H9 (cell line): ENCODE measurements at regions not wholly inside any gene's neighbourhood (a gene's known extent, or its start where the extent isn't known, plus 50 kb on each side); places are given as distances from the start of the nearest gene placed in this dataset.

Source experiments
- DNase-seq: peaks from one replicate; pipeline ENCODE4 v3.0.0-alpha.2; 2017
- H2AFZ ChIP-seq: one replicate; pipeline ENCODE4 v1.6.1; 2013; ENCODE audit warnings: mild to moderate bottlenecking, low read length, control low read depth, moderate library complexity
- H2AK5ac ChIP-seq: 2 replicates; pipeline ENCODE4 v1.6.1; 2013; ENCODE audit warnings: low read length, control low read depth, mixed read lengths; ENCODE audit not compliant: insufficient read length
- H2BK120ac ChIP-seq: one replicate; pipeline ENCODE4 v1.6.1; 2013; ENCODE audit warnings: low read depth, mild to moderate bottlenecking, low read length, control low read depth, inconsistent platforms; ENCODE audit not compliant: poor library complexity, severe bottlenecking
- H2BK12ac ChIP-seq: 2 replicates; pipeline ENCODE4 v1.6.1; 2013; ENCODE audit warnings: low read length, control low read depth, mixed read lengths, low read depth; ENCODE audit not compliant: insufficient read length
- H2BK15ac ChIP-seq: 2 replicates; pipeline ENCODE4 v1.6.1; 2013; ENCODE audit warnings: low read depth, low read length, control low read depth
- H2BK20ac ChIP-seq: one replicate; pipeline ENCODE4 v1.6.1; 2013; ENCODE audit warnings: low read depth, mild to moderate bottlenecking, low read length, control low read depth, inconsistent platforms; ENCODE audit not compliant: poor library complexity, severe bottlenecking
- H2BK5ac ChIP-seq: 2 replicates; pipeline ENCODE4 v1.6.1; 2013; ENCODE audit warnings: low read length, control low read depth, mixed read lengths; ENCODE audit not compliant: insufficient read length
- H3K14ac ChIP-seq: 2 replicates; pipeline ENCODE4 v1.6.1; 2013; ENCODE audit warnings: low read length, control low read depth; ENCODE audit not compliant: insufficient read depth
- H3K18ac ChIP-seq: 2 replicates; pipeline ENCODE4 v1.6.1; 2013; ENCODE audit warnings: low read depth, mild to moderate bottlenecking, mixed read lengths, low read length, control low read depth; ENCODE audit not compliant: insufficient read length
- H3K23ac ChIP-seq: 2 replicates; pipeline ENCODE4 v1.6.1; 2013; ENCODE audit warnings: low read length, control low read depth, mixed read lengths, low read depth; ENCODE audit not compliant: insufficient read length
- H3K23me2 ChIP-seq: 2 replicates; pipeline ENCODE4 v1.6.1; 2013; ENCODE audit warnings: low read depth, mild to moderate bottlenecking, mixed read lengths, low read length, control low read depth; ENCODE audit not compliant: insufficient read length, poor library complexity, severe bottlenecking
- H3K27ac ChIP-seq: 2 replicates; pipeline ENCODE4 v1.5.1; 2013; ENCODE audit warnings: low read length, control low read depth, mixed read lengths, low read depth; ENCODE audit not compliant: insufficient read length
- H3K27me3 ChIP-seq: 2 replicates; pipeline ENCODE4 v1.6.1; 2013; ENCODE audit warnings: low read length, control low read depth, inconsistent platforms; ENCODE audit not compliant: insufficient read depth
- H3K4ac ChIP-seq: 2 replicates; pipeline ENCODE4 v1.6.1; 2013; ENCODE audit warnings: low read depth, mild to moderate bottlenecking, control low read depth, inconsistent platforms, low read length, moderate library complexity
- H3K4me1 ChIP-seq: 2 replicates; pipeline ENCODE4 v1.6.1; 2013; ENCODE audit warnings: low read length, control low read depth, inconsistent platforms; ENCODE audit not compliant: insufficient read depth
- H3K4me2 ChIP-seq: 2 replicates; pipeline ENCODE4 v1.6.1; 2013; ENCODE audit warnings: low read length, control low read depth, mixed read lengths; ENCODE audit not compliant: insufficient read length, insufficient read depth
- H3K56ac ChIP-seq: 2 replicates; pipeline ENCODE4 v1.6.1; 2013; ENCODE audit warnings: low read depth, mild to moderate bottlenecking, mixed read lengths, low read length, control low read depth; ENCODE audit not compliant: insufficient read length
- H3K79me1 ChIP-seq: 2 replicates; pipeline ENCODE4 v1.6.1; 2013; ENCODE audit warnings: low read depth, mild to moderate bottlenecking, moderate library complexity, low read length, control low read depth, inconsistent platforms; ENCODE audit not compliant: insufficient read depth, poor library complexity, severe bottlenecking
- H3K79me2 ChIP-seq: 2 replicates; pipeline ENCODE4 v1.6.1; 2013; ENCODE audit warnings: low read length, control low read depth, inconsistent platforms; ENCODE audit not compliant: insufficient read depth
- H3K9ac ChIP-seq: 2 replicates; pipeline ENCODE4 v1.6.1; 2013; ENCODE audit warnings: low read length, control low read depth, mixed read lengths; ENCODE audit not compliant: insufficient read length; ENCODE audit errors: extremely low read depth
- H3K9me3 ChIP-seq: one replicate; pipeline ENCODE4 v1.6.1; 2013; ENCODE audit warnings: low read depth, low read length, inconsistent platforms; ENCODE audit not compliant: control insufficient read depth
- H3T11ph ChIP-seq: one replicate; pipeline ENCODE4 v1.6.1; 2013; ENCODE audit warnings: mild to moderate bottlenecking, low read length, control low read depth, inconsistent platforms
- H4K20me1 ChIP-seq: one replicate; pipeline ENCODE4 v1.6.1; 2013; ENCODE audit not compliant: control insufficient read depth, insufficient read length, insufficient read depth
- H4K5ac ChIP-seq: 2 replicates; pipeline ENCODE4 v1.6.1; 2013; ENCODE audit warnings: low read depth, mild to moderate bottlenecking, mixed read lengths, low read length, control low read depth; ENCODE audit not compliant: insufficient read length
- H4K8ac ChIP-seq: replicated peaks from 2 replicates; pipeline ENCODE4 v1.6.1; 2013; ENCODE audit warnings: low read length, control low read depth, mixed read lengths, low read depth; ENCODE audit not compliant: insufficient read length
- H4K91ac ChIP-seq: 2 replicates; pipeline ENCODE4 v1.6.1; 2013; ENCODE audit warnings: low read depth, mild to moderate bottlenecking, moderate library complexity, mixed read lengths, low read length, control low read depth; ENCODE audit not compliant: insufficient read length
- H3K27ac Mint-ChIP-seq, 3 experiments: 2 replicates in 2 of 3; 3 replicates in 1 of 3; pipeline ENCODE4 v1.8.0; 2020 to 2021; ENCODE audit warnings: mixed read lengths in 3 of 3, mild to moderate bottlenecking in 1 of 3, moderate library complexity in 1 of 3
- H3K27me3 Mint-ChIP-seq: 2 replicates; pipeline ENCODE4 v1.8.0; 2021; ENCODE audit warnings: low read depth, mild to moderate bottlenecking, moderate library complexity, mixed read lengths
- H3K36me3 Mint-ChIP-seq, 3 experiments: 2 replicates in 2 of 3; 3 replicates in 1 of 3; pipeline ENCODE4 v1.8.0; 2020 to 2021; ENCODE audit warnings: low read depth in 3 of 3, mixed read lengths in 3 of 3; ENCODE audit not compliant: insufficient read depth in 1 of 3
- H3K4me1 Mint-ChIP-seq, 2 experiments: 2 replicates each; pipeline ENCODE4 v1.8.0; 2020; ENCODE audit warnings: mixed read lengths in 2 of 2
- H3K4me3 Mint-ChIP-seq, 2 experiments: 2 replicates in 1 of 2; 3 replicates in 1 of 2; pipeline ENCODE4 v1.8.0; 2020 to 2021; ENCODE audit warnings: mild to moderate bottlenecking in 2 of 2, mixed read lengths in 2 of 2, moderate library complexity in 1 of 2
- H3K9me3 Mint-ChIP-seq, 2 experiments: 2 replicates in 1 of 2; 3 replicates in 1 of 2; pipeline ENCODE4 v1.8.0; 2020; ENCODE audit warnings: mild to moderate bottlenecking in 2 of 2, mixed read lengths in 2 of 2, moderate library complexity in 1 of 2
- WGBS: extraction: QIAGEN DNeasy Blood & Tissue Kit; methylation state at CpG from one replicate; pipeline ENCODE4 v1.1.7; 2013; ENCODE audit warnings: missing lambda C conversion rate, low lambda C conversion rate, mixed read lengths; ENCODE audit not compliant: insufficient read length; ENCODE audit errors: extremely low coverage; 5-methylcytosine and 5-hydroxymethylcytosine counted together
- TF ChIP-seq, protein P1 (sequence below): fragments of 200-600 bp; sonication (generic); conservative IDR thresholded peaks from 3 replicates; pipeline ENCODE4 v1.8.0; 2021; ENCODE audit warnings: antibody characterized with exemption, mild to moderate bottlenecking

DNA sequence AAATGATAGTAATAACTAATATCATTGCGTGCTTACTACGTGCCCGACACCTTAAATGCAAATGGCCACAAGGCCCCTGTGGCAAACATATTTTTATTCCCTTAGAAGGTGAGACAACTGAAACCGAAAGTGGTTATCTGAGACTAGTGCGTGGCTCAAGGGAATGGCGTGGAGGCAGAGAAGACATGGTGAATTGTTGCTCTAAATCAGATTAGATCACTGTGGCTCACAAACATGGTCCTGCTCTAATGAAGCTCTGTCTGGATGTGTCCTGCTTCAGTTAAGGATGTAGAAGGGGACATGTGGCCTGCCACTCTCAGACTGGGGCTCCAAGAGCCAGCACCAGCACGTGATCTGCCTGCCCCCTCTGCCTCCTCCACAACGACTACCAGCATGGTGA lies 124.2 kb upstream of the GMDS start:
- Histone ChIP-seq H4K8ac (no peak overlapping the region), H3K79me1 (no peaks in the 10 kb centered on the region), H3K56ac (no peak overlapping the region), H3K27me3 (no peaks in the 10 kb centered on the region), H4K20me1 (no peaks in the 10 kb centered on the region), H3K79me2 (no peaks in the 10 kb centered on the region), H2BK20ac (no peak overlapping the region), H3T11ph (no peak overlapping the region), H3K9me3 (no peaks in the 10 kb centered on the region), H3K4me2 (no peak overlapping the region), H2BK120ac (no peak overlapping the region), H2BK15ac (no peak overlapping the region), H2BK5ac (no peak overlapping the region), H3K4me1 (no peaks in the 10 kb centered on the region), H3K9ac (no peak overlapping the region), H3K14ac (no peak overlapping the region), H4K91ac (no peak overlapping the region), H4K5ac (no peak overlapping the region), H2AK5ac (no peak overlapping the region), H2BK12ac (no peak overlapping the region), H3K18ac (no peak overlapping the region), H3K4ac (no peak overlapping the region), H3K23ac (no peak overlapping the region), H3K23me2 (no peaks in the 10 kb centered on the region), H3K27ac (no peak overlapping the region), H2AFZ (no peak overlapping the region)
- Mint-ChIP-seq H3K4me3 (no peak overlapping the region), H3K36me3 (no peaks in the 10 kb centered on the region), H3K4me1 (no peaks in the 10 kb centered on the region), H3K9me3 (no peaks in the 10 kb centered on the region), H3K27ac (no peak overlapping the region; a peak in 1 of 7 replicates), H3K27me3 (peaks cover 2% of the 10 kb centered on the region; the same call in 1 of the 2 replicates)
- no peak for DNase-seq
- TF ChIP-seq, protein P1, sequence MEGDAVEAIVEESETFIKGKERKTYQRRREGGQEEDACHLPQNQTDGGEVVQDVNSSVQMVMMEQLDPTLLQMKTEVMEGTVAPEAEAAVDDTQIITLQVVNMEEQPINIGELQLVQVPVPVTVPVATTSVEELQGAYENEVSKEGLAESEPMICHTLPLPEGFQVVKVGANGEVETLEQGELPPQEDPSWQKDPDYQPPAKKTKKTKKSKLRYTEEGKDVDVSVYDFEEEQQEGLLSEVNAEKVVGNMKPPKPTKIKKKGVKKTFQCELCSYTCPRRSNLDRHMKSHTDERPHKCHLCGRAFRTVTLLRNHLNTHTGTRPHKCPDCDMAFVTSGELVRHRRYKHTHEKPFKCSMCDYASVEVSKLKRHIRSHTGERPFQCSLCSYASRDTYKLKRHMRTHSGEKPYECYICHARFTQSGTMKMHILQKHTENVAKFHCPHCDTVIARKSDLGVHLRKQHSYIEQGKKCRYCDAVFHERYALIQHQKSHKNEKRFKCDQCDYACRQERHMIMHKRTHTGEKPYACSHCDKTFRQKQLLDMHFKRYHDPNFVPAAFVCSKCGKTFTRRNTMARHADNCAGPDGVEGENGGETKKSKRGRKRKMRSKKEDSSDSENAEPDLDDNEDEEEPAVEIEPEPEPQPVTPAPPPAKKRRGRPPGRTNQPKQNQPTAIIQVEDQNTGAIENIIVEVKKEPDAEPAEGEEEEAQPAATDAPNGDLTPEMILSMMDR = no peak
- WGBS = no CpG with 5 or more reads among the region's 8 CpGs
